ENCODE measurements at regions not wholly inside any gene's neighbourhood (a gene's known extent, or its start where the extent isn't known, plus 50 kb on each side); places are given as distances from the start of the nearest gene placed in this dataset.
"Not testable (repeated sequence)": the region's sequence is repeated elsewhere in the genome, so short reads cannot be mapped to it uniquely, and the experiment has no call there.

DNA sequence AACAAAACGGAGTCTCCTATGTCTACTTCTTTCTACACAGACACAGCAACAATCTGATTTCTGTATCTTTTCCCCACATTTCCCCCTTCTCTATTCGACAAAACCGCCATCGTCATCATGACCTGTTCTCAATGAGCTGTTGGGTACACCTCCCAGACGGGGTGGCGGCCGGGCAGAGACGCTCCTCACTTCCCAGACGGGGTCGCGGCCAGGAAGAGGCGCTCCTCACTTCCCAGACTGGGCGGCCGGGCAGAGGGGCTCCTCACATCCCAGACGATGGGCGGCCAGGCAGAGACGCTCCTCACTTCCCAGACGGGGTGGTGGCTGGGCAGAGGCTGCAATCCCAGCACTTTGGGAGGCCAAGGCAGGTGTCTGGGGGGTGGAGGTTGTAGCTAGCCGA lies 158.2 kb upstream of the MYRIP start:
- H3K27ac ChIP-seq (ENCODE audit: extremely low read depth, low read depth, low read length); H3K36me3 ChIP-seq (ENCODE audit: control insufficient read depth in 2 of 2, insufficient read depth in 1 of 2, low read length in 2 of 2); CTCF ChIA-PET; H3K4me3 ChIP-seq (ENCODE audit: low read depth, low read length); H3K4me1 ChIP-seq (ENCODE audit: control insufficient read depth, insufficient read depth, low read length); H3K9me3 ChIP-seq (ENCODE audit: control insufficient read depth, insufficient read depth, low read depth, low read length); POLR2A ChIA-PET: not testable (repeated sequence)

DNA sequence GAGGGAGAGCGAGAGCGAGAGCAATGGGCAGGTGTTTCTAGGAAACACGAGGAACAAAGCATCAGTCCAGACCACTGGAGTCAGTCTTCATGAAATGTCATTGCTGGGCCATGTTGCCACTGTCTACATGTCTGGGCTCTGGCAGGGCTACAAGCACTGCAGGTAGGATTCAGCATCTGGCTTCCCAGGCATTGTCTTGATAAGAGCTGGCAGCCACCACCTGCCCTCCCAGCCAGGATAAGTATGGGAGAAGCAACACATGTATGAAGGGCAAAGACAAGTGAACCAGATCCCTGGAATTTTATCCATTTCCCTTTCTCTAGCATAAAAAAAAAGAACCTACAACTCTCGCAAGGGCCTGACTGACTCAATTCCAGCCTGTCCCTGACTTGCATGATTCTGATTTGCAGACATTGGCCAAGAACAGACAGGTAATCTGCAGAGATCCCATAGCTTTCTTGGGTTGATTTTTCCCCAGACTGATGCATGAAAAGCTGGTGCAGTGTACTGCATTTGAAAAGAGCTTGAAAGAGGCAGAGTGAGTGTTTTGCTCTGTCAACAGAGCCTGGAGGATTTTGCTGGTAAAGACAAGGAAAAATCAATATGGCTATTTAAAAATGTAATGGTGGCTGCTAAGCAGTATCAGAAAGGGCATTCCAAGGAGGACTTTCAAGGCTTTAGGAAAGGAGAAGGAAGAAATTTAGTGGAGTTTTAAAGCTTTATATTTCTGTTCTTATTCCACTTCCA lies 157.2 kb upstream of the MYRIP start:
- no peak overlapping the region for H3K4me3 ChIP-seq (ENCODE audit: low read depth, low read length)
- CTCF ChIA-PET, result no interaction called here
- no peak overlapping the region for H3K27ac ChIP-seq (ENCODE audit: extremely low read depth, low read depth, low read length)
- TF ChIP-seq ZNF76 (tag by site-specific recombination; IDR thresholded peaks at IDR 0.05; ENCODE audit: borderline replicate concordance, low read depth) (no peak), FEZF1 (tag by site-specific recombination; IDR thresholded peaks at IDR 0.05) (no peak), ZNF707 (tag by site-specific recombination; IDR thresholded peaks at IDR 0.05) (no peak), ZNF174 (tag by site-specific recombination; IDR thresholded peaks at IDR 0.05) (no peak), SCRT1 (tag by site-specific recombination; IDR thresholded peaks at IDR 0.05; ENCODE audit: borderline replicate concordance) (no peak), ZNF354C (tag by site-specific recombination; IDR thresholded peaks at IDR 0.05; ENCODE audit: borderline replicate concordance, low read depth) (no peak), ZNF664 (tag by site-specific recombination; IDR thresholded peaks at IDR 0.05) (no peak), BCL11B (tag by site-specific recombination; IDR thresholded peaks at IDR 0.05; ENCODE audit: low read depth) (no peak), ZEB2 (tag by site-specific recombination; IDR thresholded peaks at IDR 0.05) (no peak), ZNF391 (tag by site-specific recombination; IDR thresholded peaks at IDR 0.05; ENCODE audit: borderline replicate concordance, low read depth) (no peak), ZSCAN23 (tag by site-specific recombination; IDR thresholded peaks at IDR 0.05) (no peak), ZBTB1 (tag by site-specific recombination; IDR thresholded peaks at IDR 0.05) (no peak)
- TF ChIP-seq, protein P1, sequence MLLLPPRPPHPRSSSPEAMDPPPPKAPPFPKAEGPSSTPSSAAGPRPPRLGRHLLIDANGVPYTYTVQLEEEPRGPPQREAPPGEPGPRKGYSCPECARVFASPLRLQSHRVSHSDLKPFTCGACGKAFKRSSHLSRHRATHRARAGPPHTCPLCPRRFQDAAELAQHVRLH (tag by site-specific recombination; IDR thresholded peaks at IDR 0.05), result no peak
- TF ChIP-seq, protein P2, sequence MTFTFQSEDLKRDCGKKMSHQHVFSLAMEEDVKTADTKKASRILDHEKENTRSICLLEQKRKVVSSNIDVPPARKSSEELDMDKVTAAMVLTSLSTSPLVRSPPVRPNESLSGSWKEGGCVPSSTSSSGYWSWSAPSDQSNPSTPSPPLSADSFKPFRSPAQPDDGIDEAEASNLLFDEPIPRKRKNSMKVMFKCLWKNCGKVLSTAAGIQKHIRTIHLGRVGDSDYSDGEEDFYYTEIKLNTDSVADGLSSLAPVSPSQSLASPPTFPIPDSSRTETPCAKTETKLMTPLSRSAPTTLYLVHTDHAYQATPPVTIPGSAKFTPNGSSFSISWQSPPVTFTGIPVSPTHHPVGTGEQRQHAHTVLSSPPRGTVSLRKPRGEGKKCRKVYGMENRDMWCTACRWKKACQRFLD (tag by site-specific recombination; IDR thresholded peaks at IDR 0.05), result no peak
- TF ChIP-seq, protein P3, sequence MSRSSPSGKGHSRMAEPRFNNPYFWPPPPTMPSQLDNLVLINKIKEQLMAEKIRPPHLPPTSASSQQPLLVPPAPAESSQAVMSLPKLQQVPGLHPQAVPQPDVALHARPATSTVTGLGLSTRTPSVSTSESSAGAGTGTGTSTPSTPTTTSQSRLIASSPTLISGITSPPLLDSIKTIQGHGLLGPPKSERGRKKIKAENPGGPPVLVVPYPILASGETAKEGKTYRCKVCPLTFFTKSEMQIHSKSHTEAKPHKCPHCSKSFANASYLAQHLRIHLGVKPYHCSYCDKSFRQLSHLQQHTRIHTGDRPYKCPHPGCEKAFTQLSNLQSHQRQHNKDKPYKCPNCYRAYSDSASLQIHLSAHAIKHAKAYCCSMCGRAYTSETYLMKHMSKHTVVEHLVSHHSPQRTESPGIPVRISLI (tag by site-specific recombination; IDR thresholded peaks at IDR 0.05), result no peak
- H3K9me3 ChIP-seq (ENCODE audit: control insufficient read depth, insufficient read depth, low read depth, low read length), result no peaks in the 10 kb centered on the region
- H3K4me1 ChIP-seq (ENCODE audit: control insufficient read depth, insufficient read depth, low read length), result no peaks in the 10 kb centered on the region
- no peaks in the 10 kb centered on the region for H3K36me3 ChIP-seq (ENCODE audit: control insufficient read depth in 2 of 2, insufficient read depth in 1 of 2, low read length in 2 of 2)
- POLR2A ChIA-PET, result no interaction called here

DNA sequence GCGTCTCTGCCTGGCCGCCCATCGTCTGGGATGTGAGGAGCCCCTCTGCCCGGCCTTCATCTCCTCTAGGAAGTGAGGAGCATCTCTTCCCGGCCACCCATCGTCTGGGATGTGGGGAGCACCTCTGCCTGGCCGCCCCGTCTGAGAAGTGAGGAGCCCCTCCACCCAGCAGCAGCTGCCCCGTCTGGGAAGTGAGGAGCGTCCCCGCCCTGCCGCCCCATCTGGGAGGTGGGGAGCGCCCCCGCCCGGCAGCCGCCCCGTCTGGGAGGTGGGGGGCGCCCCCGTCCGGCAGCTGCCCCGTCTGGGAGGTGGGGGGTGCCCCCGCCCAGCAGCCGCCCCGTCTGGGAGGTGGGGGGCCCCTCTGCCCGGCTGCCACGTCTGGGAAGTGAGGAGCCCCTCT lies 153.7 kb upstream of the MYRIP start:
- H3K36me3 ChIP-seq (ENCODE audit: control insufficient read depth in 2 of 2, insufficient read depth in 1 of 2, low read length in 2 of 2); H3K4me3 ChIP-seq (ENCODE audit: low read depth, low read length); H3K4me1 ChIP-seq (ENCODE audit: control insufficient read depth, insufficient read depth, low read length); H3K27ac ChIP-seq (ENCODE audit: extremely low read depth, low read depth, low read length); CTCF ChIA-PET; H3K9me3 ChIP-seq (ENCODE audit: control insufficient read depth, insufficient read depth, low read depth, low read length); POLR2A ChIA-PET: not testable (repeated sequence)

DNA sequence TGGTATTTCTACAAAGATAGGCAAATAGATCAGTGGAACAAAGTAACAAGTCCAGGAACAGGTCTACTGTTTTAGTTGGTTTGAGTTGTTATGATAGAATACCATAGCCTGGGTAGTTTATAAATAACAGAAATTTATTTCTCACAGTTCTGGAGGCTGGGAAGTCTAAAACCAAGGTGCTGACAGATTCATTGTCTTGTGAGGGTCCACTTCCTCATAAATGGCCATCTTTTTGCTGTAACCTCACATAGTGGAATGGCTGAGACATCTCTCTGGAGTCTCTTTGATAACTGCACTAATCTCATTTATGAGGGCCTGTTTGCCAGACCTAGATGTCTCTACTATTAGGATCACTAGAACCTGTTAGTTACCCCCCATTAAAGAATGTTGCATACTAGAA lies 152.3 kb upstream of the MYRIP start:
- Histone ChIP-seq H3K9me3 (ENCODE audit: control insufficient read depth, insufficient read depth, low read depth, low read length) (no peaks in the 10 kb centered on the region), H3K4me1 (ENCODE audit: control insufficient read depth, insufficient read depth, low read length) (no peaks in the 10 kb centered on the region), H3K27ac (ENCODE audit: extremely low read depth, low read depth, low read length) (no peak overlapping the region), H3K36me3 (ENCODE audit: control insufficient read depth in 2 of 2, insufficient read depth in 1 of 2, low read length in 2 of 2) (no peaks in the 10 kb centered on the region), H3K4me3 (ENCODE audit: low read depth, low read length) (no peak overlapping the region)
- POLR2A ChIA-PET, result no interaction called here
- CTCF ChIA-PET, result no interaction called here
- TF ChIP-seq ZNF112 (tag by site-specific recombination; IDR thresholded peaks at IDR 0.05), result no peak
- TF ChIP-seq ZIC2 (tag by site-specific recombination; IDR thresholded peaks at IDR 0.05), result no peak
- no peak for TF ChIP-seq ZNF324 (tag by site-specific recombination; IDR thresholded peaks at IDR 0.05)
- TF ChIP-seq SCRT1 (tag by site-specific recombination; IDR thresholded peaks at IDR 0.05; ENCODE audit: borderline replicate concordance), result no peak
- TF ChIP-seq, protein P4, sequence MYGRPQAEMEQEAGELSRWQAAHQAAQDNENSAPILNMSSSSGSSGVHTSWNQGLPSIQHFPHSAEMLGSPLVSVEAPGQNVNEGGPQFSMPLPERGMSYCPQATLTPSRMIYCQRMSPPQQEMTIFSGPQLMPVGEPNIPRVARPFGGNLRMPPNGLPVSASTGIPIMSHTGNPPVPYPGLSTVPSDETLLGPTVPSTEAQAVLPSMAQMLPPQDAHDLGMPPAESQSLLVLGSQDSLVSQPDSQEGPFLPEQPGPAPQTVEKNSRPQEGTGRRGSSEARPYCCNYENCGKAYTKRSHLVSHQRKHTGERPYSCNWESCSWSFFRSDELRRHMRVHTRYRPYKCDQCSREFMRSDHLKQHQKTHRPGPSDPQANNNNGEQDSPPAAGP (tag by site-specific recombination; IDR thresholded peaks at IDR 0.05), result no peak
- TF ChIP-seq ZNF548 (tag by site-specific recombination; IDR thresholded peaks at IDR 0.05), result no peak
- TF ChIP-seq, protein P5, sequence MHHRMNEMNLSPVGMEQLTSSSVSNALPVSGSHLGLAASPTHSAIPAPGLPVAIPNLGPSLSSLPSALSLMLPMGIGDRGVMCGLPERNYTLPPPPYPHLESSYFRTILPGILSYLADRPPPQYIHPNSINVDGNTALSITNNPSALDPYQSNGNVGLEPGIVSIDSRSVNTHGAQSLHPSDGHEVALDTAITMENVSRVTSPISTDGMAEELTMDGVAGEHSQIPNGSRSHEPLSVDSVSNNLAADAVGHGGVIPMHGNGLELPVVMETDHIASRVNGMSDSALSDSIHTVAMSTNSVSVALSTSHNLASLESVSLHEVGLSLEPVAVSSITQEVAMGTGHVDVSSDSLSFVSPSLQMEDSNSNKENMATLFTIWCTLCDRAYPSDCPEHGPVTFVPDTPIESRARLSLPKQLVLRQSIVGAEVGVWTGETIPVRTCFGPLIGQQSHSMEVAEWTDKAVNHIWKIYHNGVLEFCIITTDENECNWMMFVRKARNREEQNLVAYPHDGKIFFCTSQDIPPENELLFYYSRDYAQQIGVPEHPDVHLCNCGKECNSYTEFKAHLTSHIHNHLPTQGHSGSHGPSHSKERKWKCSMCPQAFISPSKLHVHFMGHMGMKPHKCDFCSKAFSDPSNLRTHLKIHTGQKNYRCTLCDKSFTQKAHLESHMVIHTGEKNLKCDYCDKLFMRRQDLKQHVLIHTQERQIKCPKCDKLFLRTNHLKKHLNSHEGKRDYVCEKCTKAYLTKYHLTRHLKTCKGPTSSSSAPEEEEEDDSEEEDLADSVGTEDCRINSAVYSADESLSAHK (tag by site-specific recombination; IDR thresholded peaks at IDR 0.05), result no peak
